Activated CD8-positive, alpha-beta T cell treated with anti-CD3 and anti-CD28 coated beads, Interleukin-2, amount 10 ng/mL, durations not matched to agents 7 days and 5 days (primary cell): ENCODE measurements at regions not wholly inside any gene's neighbourhood (a gene's known extent, or its start where the extent isn't known, plus 50 kb on each side); places are given as distances from the start of the nearest gene placed in this dataset.
"Not testable (repeated sequence)": the region's sequence is repeated elsewhere in the genome, so short reads cannot be mapped to it uniquely, and the experiment has no call there.

Source experiments
- ATAC-seq: fragments of 150-1000 bp; cut with Tn5 transposase; one replicate; pipeline ENCODE4 v1.10.0; 2021; ENCODE audit warnings: moderate library complexity
- CTCF ChIA-PET: fragments of 350-600 bp; sonication (Branson Sonifier 250); formaldehyde crosslinking; loops from one replicate; lab custom pipeline; 2021; ENCODE audit warnings: antibody characterized with exemption; lab: Charles Lee
- POLR2A ChIA-PET: fragments of 350-600 bp; sonication (Branson Sonifier 250); formaldehyde crosslinking; loops from one replicate; lab custom pipeline; 2021; ENCODE audit warnings: antibody characterized with exemption; lab: Charles Lee
- DNase-seq: peaks from one replicate; pipeline ENCODE4 v3.0.0-alpha.2; 2020
- H3K27ac Mint-ChIP-seq: one replicate; pipeline ENCODE4 v1.8.0; 2021; ENCODE audit warnings: mild to moderate bottlenecking, mixed read lengths
- H3K27me3 Mint-ChIP-seq: one replicate; pipeline ENCODE4 v1.8.0; 2021; ENCODE audit warnings: low read depth, mixed read lengths
- H3K36me3 Mint-ChIP-seq: one replicate; pipeline ENCODE4 v1.8.0; 2021; ENCODE audit warnings: low read depth, mixed read lengths
- H3K4me1 Mint-ChIP-seq: one replicate; pipeline ENCODE4 v1.8.0; 2021; ENCODE audit warnings: low read depth, mixed read lengths
- H3K4me3 Mint-ChIP-seq: one replicate; pipeline ENCODE4 v1.8.0; 2021; ENCODE audit warnings: mild to moderate bottlenecking, mixed read lengths
- H3K9me3 Mint-ChIP-seq: one replicate; pipeline ENCODE4 v1.8.0; 2022; ENCODE audit warnings: mixed read lengths; ENCODE audit not compliant: insufficient read depth

DNA sequence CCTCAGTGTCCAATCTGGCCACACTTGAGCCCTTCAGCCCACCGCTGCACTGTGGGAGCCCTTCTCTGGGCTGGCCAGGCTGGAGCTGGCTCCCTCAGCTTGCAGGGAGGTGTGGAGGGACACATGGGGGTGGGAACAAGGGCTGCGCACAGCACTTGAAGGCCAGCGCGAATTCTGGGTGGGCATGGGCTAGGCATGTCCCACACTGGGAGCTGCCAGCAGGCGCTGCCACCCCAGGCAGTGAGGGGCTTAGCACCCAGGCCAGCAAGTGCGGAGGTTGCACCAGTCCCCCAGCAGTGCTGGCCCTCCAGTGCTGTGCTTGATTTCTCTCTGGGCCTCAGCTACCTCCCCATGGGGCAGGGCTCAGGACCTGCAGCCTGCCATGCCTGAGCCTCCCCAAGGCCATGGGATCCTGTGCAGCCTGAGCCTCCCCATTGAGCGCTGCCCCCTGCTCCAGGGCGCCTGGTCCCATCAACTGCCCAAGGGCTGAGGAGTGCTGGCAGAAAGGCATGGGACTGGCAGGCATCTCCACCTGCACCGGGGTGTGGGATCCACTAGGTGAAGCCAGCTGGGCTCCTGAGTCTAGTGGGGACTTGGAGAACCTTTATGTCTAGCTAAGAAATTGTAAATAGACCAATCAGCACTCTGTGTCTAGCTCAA lies 148.2 kb downstream of the EMB start:
- Mint-ChIP-seq H3K27me3 (no peaks in the 10 kb centered on the region), H3K27ac (no peak overlapping the region), H3K9me3 (peaks cover 8% of the 10 kb centered on the region), H3K4me3 (no peak overlapping the region), H3K36me3 (no peaks in the 10 kb centered on the region), H3K4me1 (no peaks in the 10 kb centered on the region)
- ATAC-seq: no peak
- POLR2A ChIA-PET: no interaction called here
- CTCF ChIA-PET: no interaction called here
- no peak for DNase-seq

DNA sequence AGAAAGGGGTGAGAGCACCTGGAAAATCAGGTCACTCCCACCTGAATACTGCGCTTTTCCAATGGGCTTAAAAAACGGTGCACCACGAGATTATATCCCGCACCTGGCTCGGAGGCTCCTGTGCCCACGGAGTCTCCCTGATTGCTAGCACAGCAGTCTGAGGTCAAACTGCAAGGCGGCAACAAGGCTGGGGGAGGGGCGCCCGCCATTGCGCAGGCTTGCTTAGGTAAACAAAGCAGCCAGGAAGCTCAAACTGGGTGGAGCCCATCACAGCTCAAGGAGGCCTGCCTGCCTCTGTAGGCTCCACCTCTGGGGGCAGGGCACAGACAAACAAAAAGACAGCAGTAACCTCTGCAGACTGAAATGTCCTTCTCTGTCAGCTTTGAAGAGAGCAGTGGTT lies 160.6 kb downstream of the EMB start:
- H3K36me3 Mint-ChIP-seq, H3K9me3 Mint-ChIP-seq, H3K27me3 Mint-ChIP-seq, H3K4me3 Mint-ChIP-seq, CTCF ChIA-PET, DNase-seq, POLR2A ChIA-PET, H3K27ac Mint-ChIP-seq, H3K4me1 Mint-ChIP-seq, ATAC-seq: not testable (repeated sequence)
